Gastroesophageal sphincter (tissue), 3 donors: ENCODE measurements at regions not wholly inside any gene's neighbourhood (a gene's known extent, or its start where the extent isn't known, plus 50 kb on each side); places are given as distances from the start of the nearest gene placed in this dataset.

Experiments used
- CTCF ChIP-seq, 4 experiments: fragments of 200-600 bp in 2 of 4; fragments of 450-650 bp in 2 of 4; sonication (generic) in 1 of 4; IDR thresholded peaks; one replicate each; pipeline ENCODE4 v1.5.1; 2017 to 2019; ENCODE audit warnings: antibody characterized with exemption in 4 of 4, mild to moderate bottlenecking in 2 of 4, moderate library complexity in 2 of 4
- POLR2A ChIP-seq, 2 donors: fragments of 450-650 bp; IDR thresholded peaks; one replicate each; pipeline ENCODE4 v1.6.1; 2017; ENCODE audit warnings: antibody characterized with exemption in 2 of 2, mild to moderate bottlenecking in 2 of 2, moderate library complexity in 1 of 2

- TF ChIP-seq CTCF (IDR thresholded peaks at IDR 0.05): no peak
- no peak for TF ChIP-seq POLR2A (IDR thresholded peaks at IDR 0.05)
These were observed 312.9 kb downstream of the PDCD6IP start for GRCh38 chr3:34111361-34111760.
